ENCODE measurements at regions not wholly inside any gene's neighbourhood (a gene's known extent, or its start where the extent isn't known, plus 50 kb on each side); places are given as distances from the start of the nearest gene placed in this dataset.

DNA sequence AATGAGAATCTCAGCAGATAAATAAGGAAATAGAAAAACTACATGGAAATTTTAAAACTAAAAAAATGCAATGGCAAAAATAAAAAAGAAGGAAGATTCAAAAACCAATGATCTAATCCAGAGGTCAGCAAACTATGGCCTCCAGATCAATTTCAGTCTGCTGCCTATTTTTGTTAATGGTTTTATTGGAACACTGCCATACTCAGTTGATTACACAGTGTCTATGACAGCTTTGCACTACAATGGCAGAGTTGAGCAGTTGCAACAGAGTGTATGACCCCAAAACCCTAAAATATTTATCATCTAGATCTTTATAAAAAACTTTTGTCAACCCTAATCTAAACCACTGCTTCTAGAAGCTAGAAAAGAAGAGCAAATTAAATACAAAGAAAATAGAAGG lies 170.3 kb downstream of the RAB28 start (continued):
- TF ChIP-seq AFF4 (CRISPR knock-in tag; IDR thresholded peaks at IDR 0.05; ENCODE audit: borderline replicate concordance) (no peak), NR3C1 (CRISPR knock-in tag; conservative IDR thresholded peaks at IDR 0.05; ENCODE audit: low read depth) (no peak), RELA (CRISPR knock-in tag; IDR thresholded peaks at IDR 0.05; ENCODE audit: borderline replicate concordance) (no peak), HMGXB4 (CRISPR knock-in tag; IDR thresholded peaks at IDR 0.05) (no peak)

- H3K27ac Mint-ChIP-seq: no peak overlapping the region
- ATAC-seq (peak; percentile 34; the same call in 1 of the 2 replicates), DNase-seq (ENCODE audit: low spot score) (no peak)
- no peaks in the 10 kb centered on the region for H3K36me3 Mint-ChIP-seq
- ChIA-PET CTCF (interaction anchor here (1.3 kb wide), 1 partner anchor 119 kb away, joined by 4 read pairs; no protein-coding TSS in a partner anchor), POLR2A (no interaction called here)
- H3K4me3 Mint-ChIP-seq: no peak overlapping the region
- peaks cover 26% of the 10 kb centered on the region for H3K4me1 Mint-ChIP-seq
- no peak for TF ChIP-seq SOX15 (CRISPR knock-in tag; IDR thresholded peaks at IDR 0.05)
- no peak for TF ChIP-seq RORB (CRISPR knock-in tag; IDR thresholded peaks at IDR 0.05)
- TF ChIP-seq ZNF396 (CRISPR knock-in tag; IDR thresholded peaks at IDR 0.05; ENCODE audit: borderline replicate concordance): no peak
- no peak for TF ChIP-seq MAX (CRISPR knock-in tag; IDR thresholded peaks at IDR 0.05)
- no peak for TF ChIP-seq NR2C2 (CRISPR knock-in tag; IDR thresholded peaks at IDR 0.05)
- TF ChIP-seq HMGXB4 (CRISPR knock-in tag; IDR thresholded peaks at IDR 0.05): no peak
- TF ChIP-seq ZNF671 (CRISPR knock-in tag; IDR thresholded peaks at IDR 0.05): no peak
- no peaks in the 10 kb centered on the region for H3K9me3 Mint-ChIP-seq
- no peaks in the 10 kb centered on the region for H3K27me3 Mint-ChIP-seq (ENCODE audit: low read depth)
Measured at GRCh38 chr4:13312264-13312663, 171.9 kb downstream of the RAB28 start.

DNA sequence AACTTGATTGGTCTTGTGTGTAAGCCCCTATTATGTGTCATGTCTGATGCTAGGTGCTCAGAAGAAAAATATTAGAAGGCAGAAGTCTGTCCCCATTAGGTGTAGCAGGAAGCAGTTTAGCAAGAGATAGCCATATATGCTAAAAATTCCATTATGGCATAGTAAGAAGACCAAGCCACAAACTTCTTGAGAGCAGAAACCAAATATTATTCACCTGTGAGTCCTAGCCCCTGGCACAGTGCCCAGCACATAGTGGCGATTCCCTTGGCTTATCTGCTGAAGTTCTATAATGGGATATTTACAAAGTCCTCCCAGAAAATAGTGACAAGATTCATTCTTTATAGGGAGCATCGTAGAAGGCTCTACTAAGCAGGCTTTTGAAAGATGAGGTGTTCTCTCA lies 174.4 kb downstream of the RAB28 start:
- H3K27ac Mint-ChIP-seq: no peak overlapping the region
- POLR2A ChIA-PET: no interaction called here
- no peaks in the 10 kb centered on the region for H3K9me3 Mint-ChIP-seq
- CTCF ChIA-PET: no interaction called here
- peaks cover 35% of the 10 kb centered on the region for H3K4me1 Mint-ChIP-seq
- TF ChIP-seq MAX (CRISPR knock-in tag; IDR thresholded peaks at IDR 0.05) (no peak), NR3C1 (CRISPR knock-in tag; conservative IDR thresholded peaks at IDR 0.05; ENCODE audit: low read depth) (no peak), KAT7 (CRISPR knock-in tag; IDR thresholded peaks at IDR 0.05; ENCODE audit: borderline replicate concordance) (no peak), ATF2 (CRISPR knock-in tag; IDR thresholded peaks at IDR 0.05; ENCODE audit: borderline replicate concordance, low read depth) (no peak), CDX4 (CRISPR knock-in tag; IDR thresholded peaks at IDR 0.05; ENCODE audit: borderline replicate concordance) (no peak), ZBTB43 (CRISPR knock-in tag; IDR thresholded peaks at IDR 0.05) (no peak), ERG (CRISPR knock-in tag; IDR thresholded peaks at IDR 0.05) (no peak), NR1H2 (CRISPR knock-in tag; IDR thresholded peaks at IDR 0.05) (no peak), CREB1 (CRISPR knock-in tag; IDR thresholded peaks at IDR 0.05) (no peak)
- TF ChIP-seq, protein P1, sequence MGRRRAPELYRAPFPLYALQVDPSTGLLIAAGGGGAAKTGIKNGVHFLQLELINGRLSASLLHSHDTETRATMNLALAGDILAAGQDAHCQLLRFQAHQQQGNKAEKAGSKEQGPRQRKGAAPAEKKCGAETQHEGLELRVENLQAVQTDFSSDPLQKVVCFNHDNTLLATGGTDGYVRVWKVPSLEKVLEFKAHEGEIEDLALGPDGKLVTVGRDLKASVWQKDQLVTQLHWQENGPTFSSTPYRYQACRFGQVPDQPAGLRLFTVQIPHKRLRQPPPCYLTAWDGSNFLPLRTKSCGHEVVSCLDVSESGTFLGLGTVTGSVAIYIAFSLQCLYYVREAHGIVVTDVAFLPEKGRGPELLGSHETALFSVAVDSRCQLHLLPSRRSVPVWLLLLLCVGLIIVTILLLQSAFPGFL (CRISPR knock-in tag; IDR thresholded peaks at IDR 0.05; ENCODE audit: borderline replicate concordance): no peak
- H3K27me3 Mint-ChIP-seq (ENCODE audit: low read depth): no peaks in the 10 kb centered on the region
- DNase-seq (ENCODE audit: low spot score) (no peak), ATAC-seq (no peak)
- no peak overlapping the region for H3K4me3 Mint-ChIP-seq
- H3K36me3 Mint-ChIP-seq: no peaks in the 10 kb centered on the region
